NCI-H774 (cell line): ENCODE measurements at regions not wholly inside any gene's neighbourhood (a gene's known extent, or its start where the extent isn't known, plus 50 kb on each side); places are given as distances from the start of the nearest gene placed in this dataset.
"Not testable (repeated sequence)": the region's sequence is repeated elsewhere in the genome, so short reads cannot be mapped to it uniquely, and the experiment has no call there.

Experiments used
- DNase-seq: peaks from one replicate; lab custom pipeline; 2025; lab: John Stamatoyannopoulos, UW

GRCh38 chr12:5096241-5096924 lies 52.7 kb downstream of the KCNA5 start:
- DNase-seq = no peak

GRCh38 chr12:5097786-5098185 lies 54.1 kb downstream of the KCNA5 start:
- DNase-seq = no peak

- DNase-seq = no peak
Measured at GRCh38 chr12:5099136-5099535, 55.5 kb downstream of the KCNA5 start.

GRCh38 chr12:5099591-5099990 lies 55.9 kb downstream of the KCNA5 start:
- no peak for DNase-seq

- no peak for DNase-seq
Measured at GRCh38 chr12:5101686-5102085, 58.0 kb downstream of the KCNA5 start.

- DNase-seq = no peak
Measured at GRCh38 chr12:5102261-5102789, 58.6 kb downstream of the KCNA5 start.

- no peak for DNase-seq
Measured at GRCh38 chr12:5102806-5103205, 59.1 kb downstream of the KCNA5 start.

- no peak for DNase-seq
Measured at GRCh38 chr12:5110345-5110744, 66.7 kb downstream of the KCNA5 start.

GRCh38 chr12:5114436-5114835 lies 70.8 kb downstream of the KCNA5 start:
- DNase-seq = no peak

GRCh38 chr12:5121784-5122183 lies 78.1 kb downstream of the KCNA5 start:
- not testable (repeated sequence) for DNase-seq

- DNase-seq = not testable (repeated sequence)
Measured at GRCh38 chr12:5122256-5122831, 78.7 kb downstream of the KCNA5 start.

- DNase-seq = no peak
Measured at GRCh38 chr12:5123921-5124320, 80.2 kb downstream of the KCNA5 start.

GRCh38 chr12:5124401-5124800 lies 80.7 kb downstream of the KCNA5 start:
- peak; percentile 36 for DNase-seq

- DNase-seq = no peak
Measured at GRCh38 chr12:5134861-5135525, 91.3 kb downstream of the KCNA5 start.

- DNase-seq = no peak
Measured at GRCh38 chr12:5138256-5138655, 94.6 kb downstream of the KCNA5 start.

GRCh38 chr12:5138845-5139244 lies 95.2 kb downstream of the KCNA5 start:
- no peak for DNase-seq

GRCh38 chr12:5139751-5140150 lies 96.1 kb downstream of the KCNA5 start:
- no peak for DNase-seq

- DNase-seq = no peak
Measured at GRCh38 chr12:5140190-5140589, 96.5 kb downstream of the KCNA5 start.

- no peak for DNase-seq
Measured at GRCh38 chr12:5148880-5149279, 105.2 kb downstream of the KCNA5 start.

GRCh38 chr12:5154091-5154490 lies 110.4 kb downstream of the KCNA5 start:
- no peak for DNase-seq

- DNase-seq = no peak
Measured at GRCh38 chr12:5155866-5156265, 112.2 kb downstream of the KCNA5 start.

- DNase-seq = no peak
Measured at GRCh38 chr12:5160827-5161226, 117.1 kb downstream of the KCNA5 start.

GRCh38 chr12:5163661-5164060 lies 120.0 kb downstream of the KCNA5 start:
- no peak for DNase-seq
